ENCODE measurements at regions not wholly inside any gene's neighbourhood (a gene's known extent, or its start where the extent isn't known, plus 50 kb on each side); places are given as distances from the start of the nearest gene placed in this dataset.

DNA sequence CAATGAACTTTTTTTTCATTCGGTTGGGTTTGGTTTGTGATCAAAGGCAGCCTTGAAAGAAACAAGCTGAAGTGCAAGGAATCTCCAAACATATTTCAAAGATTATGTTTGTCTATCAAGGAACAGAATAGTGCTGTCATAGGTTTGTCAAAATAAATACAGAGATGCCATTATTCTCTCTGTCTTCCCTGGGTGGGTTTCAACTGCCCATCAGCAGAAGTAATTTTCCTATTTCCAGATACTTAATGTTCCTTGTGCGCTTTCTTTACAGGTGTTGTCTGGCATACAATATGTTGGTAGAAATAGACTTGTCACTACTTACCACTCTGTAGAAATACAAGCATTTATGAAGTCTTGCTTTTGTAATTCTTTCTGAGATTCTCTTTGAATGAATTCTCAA, 294.9 kb downstream of the PDHA2 start:
- Histone ChIP-seq H3K36me3 (replicated peaks in 1 of 2; ENCODE audit: insufficient read depth in 1 of 2, low read depth in 2 of 2) (no peaks in the 10 kb centered on the region), H3K9me3 (no peaks in the 10 kb centered on the region), H3K27ac (no peak overlapping the region), H3K4me3 (no peak overlapping the region), H3K27me3 (no peaks in the 10 kb centered on the region), H3K4me1 (no peaks in the 10 kb centered on the region)
- no peak for DNase-seq
- TF ChIP-seq POLR2A (IDR thresholded peaks at IDR 0.05): no peak
- intact Hi-C loops (cut with DNase I): no loop called here
- 87 to 91% methylated on average over 2 of the region's 2 CpGs for WGBS, 2 donors
- ATAC-seq: no peak

DNA sequence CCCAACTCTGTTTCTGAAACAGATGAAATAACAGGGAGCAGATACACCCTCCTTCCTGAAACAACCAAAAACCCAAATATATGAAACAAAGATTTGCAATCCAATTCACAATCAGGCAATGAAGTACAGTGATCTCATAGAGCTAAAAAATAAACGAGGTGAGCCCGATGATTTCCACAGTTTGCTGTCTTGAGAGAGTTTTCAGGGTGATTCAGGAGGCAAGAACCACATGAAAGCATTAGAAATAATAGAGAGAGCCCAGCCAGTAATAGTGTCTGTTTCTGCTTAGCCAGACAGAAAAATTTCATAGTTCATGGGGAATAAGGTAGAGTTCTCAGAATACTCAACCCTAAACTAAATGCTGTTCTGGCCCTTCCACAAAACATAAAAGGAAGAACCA, 296.2 kb downstream of the PDHA2 start:
- intact Hi-C loops (cut with DNase I): no loop called here

DNA sequence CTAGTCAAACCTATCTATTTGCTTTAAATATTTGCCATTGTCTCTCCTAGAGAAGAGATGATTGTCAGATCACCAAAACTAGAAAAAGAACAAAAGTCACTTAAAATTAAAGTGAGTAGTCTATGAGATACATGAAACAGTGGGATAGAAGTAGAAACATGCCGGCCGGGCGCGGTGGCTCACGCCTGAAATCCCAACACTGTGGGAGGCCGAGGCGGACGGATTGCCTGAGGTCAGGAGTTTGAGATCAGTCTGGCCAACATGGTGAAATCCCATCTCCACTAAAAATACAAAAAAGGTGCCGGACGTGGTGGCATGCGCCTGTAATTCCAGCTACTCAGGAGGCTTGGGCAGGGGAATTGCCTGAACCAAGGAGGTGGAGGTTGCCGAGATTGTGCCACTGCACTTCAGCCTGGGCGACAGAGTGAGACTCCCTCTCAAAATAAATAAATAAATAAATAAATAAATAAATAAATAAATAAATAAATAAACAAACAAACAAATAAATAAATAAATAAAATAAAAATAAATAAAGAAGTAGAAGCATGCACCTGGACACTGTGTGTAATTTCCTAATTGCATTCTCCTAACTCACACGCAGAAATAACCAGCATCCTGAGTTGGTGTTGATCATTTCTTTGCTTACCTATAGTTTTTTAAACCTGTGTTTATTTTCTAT, 299.5 kb downstream of the PDHA2 start:
- no peaks in the 10 kb centered on the region for H3K27me3 ChIP-seq
- DNase-seq: no peak
- TF ChIP-seq, protein P1, sequence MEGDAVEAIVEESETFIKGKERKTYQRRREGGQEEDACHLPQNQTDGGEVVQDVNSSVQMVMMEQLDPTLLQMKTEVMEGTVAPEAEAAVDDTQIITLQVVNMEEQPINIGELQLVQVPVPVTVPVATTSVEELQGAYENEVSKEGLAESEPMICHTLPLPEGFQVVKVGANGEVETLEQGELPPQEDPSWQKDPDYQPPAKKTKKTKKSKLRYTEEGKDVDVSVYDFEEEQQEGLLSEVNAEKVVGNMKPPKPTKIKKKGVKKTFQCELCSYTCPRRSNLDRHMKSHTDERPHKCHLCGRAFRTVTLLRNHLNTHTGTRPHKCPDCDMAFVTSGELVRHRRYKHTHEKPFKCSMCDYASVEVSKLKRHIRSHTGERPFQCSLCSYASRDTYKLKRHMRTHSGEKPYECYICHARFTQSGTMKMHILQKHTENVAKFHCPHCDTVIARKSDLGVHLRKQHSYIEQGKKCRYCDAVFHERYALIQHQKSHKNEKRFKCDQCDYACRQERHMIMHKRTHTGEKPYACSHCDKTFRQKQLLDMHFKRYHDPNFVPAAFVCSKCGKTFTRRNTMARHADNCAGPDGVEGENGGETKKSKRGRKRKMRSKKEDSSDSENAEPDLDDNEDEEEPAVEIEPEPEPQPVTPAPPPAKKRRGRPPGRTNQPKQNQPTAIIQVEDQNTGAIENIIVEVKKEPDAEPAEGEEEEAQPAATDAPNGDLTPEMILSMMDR (IDR thresholded peaks at IDR 0.05): no peak
- no peak for TF ChIP-seq POLR2A (IDR thresholded peaks at IDR 0.05)
- H3K9me3 ChIP-seq: no peaks in the 10 kb centered on the region
- no peaks in the 10 kb centered on the region for H3K36me3 ChIP-seq (replicated peaks in 1 of 2; ENCODE audit: insufficient read depth in 1 of 2, low read depth in 2 of 2)
- intact Hi-C loops (cut with DNase I): no loop called here
- 90 to 92% methylated on average over 14 of the region's 14 CpGs for WGBS, 2 donors
- H3K27ac ChIP-seq: no peak overlapping the region
- H3K4me3 ChIP-seq: no peak overlapping the region
- no peak for ATAC-seq
- H3K4me1 ChIP-seq: no peaks in the 10 kb centered on the region

More for the DNA sequence above, 296.2 kb downstream of the PDHA2 start:
- WGBS, 2 donors: 77 to 84% methylated on average over 2 of the region's 2 CpGs
- no peaks in the 10 kb centered on the region for H3K36me3 ChIP-seq (replicated peaks in 1 of 2; ENCODE audit: insufficient read depth in 1 of 2, low read depth in 2 of 2)
- H3K9me3 ChIP-seq: no peaks in the 10 kb centered on the region
- H3K4me3 ChIP-seq: no peak overlapping the region
- DNase-seq (no peak), ATAC-seq (no peak)
- no peaks in the 10 kb centered on the region for H3K4me1 ChIP-seq
- no peak overlapping the region for H3K27ac ChIP-seq
- no peaks in the 10 kb centered on the region for H3K27me3 ChIP-seq
- TF ChIP-seq POLR2A (IDR thresholded peaks at IDR 0.05): no peak
- TF ChIP-seq, protein P1 (IDR thresholded peaks at IDR 0.05): no peak

DNA sequence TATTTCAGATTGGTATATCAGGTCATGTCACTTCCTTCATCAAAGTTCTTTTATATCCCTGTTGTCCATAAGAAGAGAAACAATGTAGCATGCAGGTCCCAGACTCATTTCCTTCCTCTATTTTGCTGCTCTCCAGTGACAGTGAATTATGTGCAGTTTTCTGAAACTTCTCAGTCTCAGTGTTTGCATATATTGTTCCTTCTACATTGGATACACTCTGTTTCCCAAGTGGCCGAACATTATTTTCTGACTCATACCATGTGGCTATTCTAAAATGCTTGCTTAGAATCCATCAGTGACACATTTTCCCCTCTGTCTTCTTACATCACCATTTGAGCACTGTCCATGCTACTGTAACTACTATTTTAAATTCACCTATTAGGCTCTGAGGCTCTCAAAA, 305.7 kb downstream of the PDHA2 start:
- no peak for TF ChIP-seq POLR2A (IDR thresholded peaks at IDR 0.05)
- TF ChIP-seq, protein P1 (IDR thresholded peaks at IDR 0.05): no peak
- Histone ChIP-seq H3K4me3 (no peak overlapping the region), H3K27me3 (no peaks in the 10 kb centered on the region), H3K9me3 (no peaks in the 10 kb centered on the region), H3K4me1 (no peaks in the 10 kb centered on the region), H3K36me3 (replicated peaks in 1 of 2; ENCODE audit: insufficient read depth in 1 of 2, low read depth in 2 of 2) (no peaks in the 10 kb centered on the region), H3K27ac (no peak overlapping the region)
- no peak for ATAC-seq
- intact Hi-C loops (cut with DNase I): no loop called here
- DNase-seq: no peak
- WGBS, 2 donors: 65 to 81% methylated on average over 1 of the region's 1 CpG

DNA sequence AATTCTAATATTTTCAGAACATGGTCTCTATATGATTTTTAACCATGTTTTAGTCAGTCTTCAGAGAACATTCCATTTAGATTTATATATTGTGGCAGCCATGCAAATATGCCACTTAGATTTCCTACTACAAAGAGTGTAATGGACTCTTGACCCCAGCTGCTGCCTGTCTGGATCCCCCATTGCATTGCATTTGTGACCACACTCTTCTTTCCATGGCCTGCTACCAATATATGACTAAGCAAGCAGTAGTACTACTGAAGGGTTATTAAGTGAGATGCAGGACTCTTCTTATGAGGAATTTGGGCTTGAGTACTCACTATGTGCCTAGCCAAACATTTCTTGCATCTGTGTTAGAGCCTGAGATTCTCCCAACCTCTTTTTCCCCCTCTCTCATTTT, 306.8 kb downstream of the PDHA2 start:
- Histone ChIP-seq H3K27ac (no peak overlapping the region), H3K4me3 (no peak overlapping the region), H3K27me3 (no peaks in the 10 kb centered on the region), H3K9me3 (no peaks in the 10 kb centered on the region), H3K4me1 (no peaks in the 10 kb centered on the region), H3K36me3 (replicated peaks in 1 of 2; ENCODE audit: insufficient read depth in 1 of 2, low read depth in 2 of 2) (no peaks in the 10 kb centered on the region)
- intact Hi-C loops (cut with DNase I): no loop called here
- TF ChIP-seq, protein P1 (IDR thresholded peaks at IDR 0.05): no peak
- no peak for TF ChIP-seq POLR2A (IDR thresholded peaks at IDR 0.05)
- no peak for ATAC-seq
- no peak for DNase-seq

Data from body of pancreas (tissue), 4 donors.